ENCODE measurements at regions not wholly inside any gene's neighbourhood (a gene's known extent, or its start where the extent isn't known, plus 50 kb on each side); places are given as distances from the start of the nearest gene placed in this dataset.

DNA sequence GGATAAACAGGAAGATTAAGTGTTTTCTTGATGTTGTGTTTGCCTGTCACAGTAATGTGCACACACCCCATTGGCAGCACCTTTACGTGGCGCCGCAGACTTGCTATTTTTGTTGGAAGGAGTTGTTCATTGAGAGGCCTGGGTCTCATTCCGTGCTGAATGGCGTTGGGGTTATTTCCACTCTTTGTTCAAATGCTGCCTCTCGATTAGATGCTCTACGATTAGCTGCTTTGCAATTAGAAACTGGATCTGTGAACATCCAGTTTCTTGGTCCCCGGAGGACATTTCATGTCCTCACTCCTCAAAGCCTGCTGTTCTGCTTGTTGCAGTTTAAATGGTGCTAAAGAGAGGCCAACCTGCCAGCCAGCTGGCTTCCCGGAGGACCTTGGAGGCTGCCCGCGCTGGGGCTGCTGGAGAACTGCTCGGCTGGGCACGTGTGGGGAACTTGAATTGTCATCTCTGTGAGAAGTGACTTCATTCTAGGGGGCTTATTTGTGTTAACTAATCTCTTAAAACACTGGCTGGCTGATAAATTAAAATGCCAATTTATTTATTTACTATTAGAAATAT lies 117.4 kb upstream of the NABP1 start:
- no peak for DNase-seq
- Histone ChIP-seq H3K36me3 (replicated peaks; ENCODE audit: control insufficient read depth, insufficient read depth, low read length) (no peaks in the 10 kb centered on the region), H3K27me3 (ENCODE audit: control insufficient read depth, insufficient read depth, low read length) (0 out of 2 replicates have a peak, but pooled peaks cover 1% of the 10 kb centered on the region), H3K4me3 (ENCODE audit: insufficient read depth, low read depth, low read length) (no peak overlapping the region)

DNA sequence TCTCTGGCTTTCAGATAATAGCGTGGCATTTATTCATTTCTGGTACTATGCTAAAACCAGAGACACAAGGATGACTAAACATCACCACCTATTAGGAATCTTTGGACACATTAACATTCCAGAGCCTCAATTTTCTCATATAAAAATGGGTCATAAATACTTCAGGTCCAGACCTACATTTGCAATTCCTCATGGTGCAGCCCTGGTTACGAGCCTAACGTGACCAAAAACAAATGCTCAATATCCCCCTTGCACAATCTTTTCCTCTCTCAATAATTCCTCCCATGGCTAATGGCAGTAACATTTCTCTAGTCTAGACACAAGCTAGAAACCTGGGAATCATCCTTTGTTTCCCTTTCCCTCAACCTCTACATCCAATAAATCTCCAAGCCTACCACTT lies 112.8 kb upstream of the NABP1 start:
- Histone ChIP-seq H3K4me3 (ENCODE audit: insufficient read depth, low read depth, low read length) (no peak overlapping the region), H3K27me3 (ENCODE audit: control insufficient read depth, insufficient read depth, low read length) (0 out of 2 replicates have a peak, but pooled peaks cover 1% of the 10 kb centered on the region), H3K36me3 (replicated peaks; ENCODE audit: control insufficient read depth, insufficient read depth, low read length) (no peaks in the 10 kb centered on the region)
- no peak for DNase-seq

- Histone ChIP-seq H3K4me3 (ENCODE audit: insufficient read depth, low read depth, low read length) (no peak overlapping the region), H3K27me3 (ENCODE audit: control insufficient read depth, insufficient read depth, low read length) (0 out of 2 replicates have a peak, but pooled peaks cover 1% of the 10 kb centered on the region), H3K36me3 (replicated peaks; ENCODE audit: control insufficient read depth, insufficient read depth, low read length) (no peaks in the 10 kb centered on the region)
- DNase-seq: no peak
Observed at GRCh38 chr2:191565647-191566198, 112.2 kb upstream of the NABP1 start.

GRCh38 chr2:191566344-191566743 lies 111.6 kb upstream of the NABP1 start:
- Histone ChIP-seq H3K27me3 (ENCODE audit: control insufficient read depth, insufficient read depth, low read length) (0 out of 2 replicates have a peak, but pooled peaks cover 1% of the 10 kb centered on the region), H3K36me3 (replicated peaks; ENCODE audit: control insufficient read depth, insufficient read depth, low read length) (no peaks in the 10 kb centered on the region), H3K4me3 (ENCODE audit: insufficient read depth, low read depth, low read length) (no peak overlapping the region)
- peak; percentile 70 for DNase-seq

DNA sequence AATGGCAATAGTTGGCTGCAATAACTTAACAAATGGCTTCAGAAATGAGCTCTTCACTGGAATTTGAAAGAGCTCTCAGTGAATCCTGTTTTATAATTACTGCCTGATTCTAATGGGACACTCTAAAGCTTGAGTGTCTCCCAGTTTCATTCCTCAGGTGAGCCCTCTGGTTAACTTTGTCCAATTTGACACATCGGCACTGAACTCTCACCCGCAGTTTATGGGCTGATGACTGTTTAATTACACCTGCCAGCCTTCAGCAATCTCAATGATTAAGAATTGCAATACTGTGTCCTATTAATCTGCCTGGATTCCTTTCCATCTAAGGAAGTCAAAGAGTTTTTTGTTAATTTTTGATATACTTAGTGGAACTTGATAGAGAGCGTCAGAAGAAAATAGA lies 110.7 kb upstream of the NABP1 start:
- Histone ChIP-seq H3K27me3 (ENCODE audit: control insufficient read depth, insufficient read depth, low read length) (0 out of 2 replicates have a peak, but pooled peaks cover 1% of the 10 kb centered on the region), H3K36me3 (replicated peaks; ENCODE audit: control insufficient read depth, insufficient read depth, low read length) (no peaks in the 10 kb centered on the region), H3K4me3 (ENCODE audit: insufficient read depth, low read depth, low read length) (no peak overlapping the region)
- no peak for DNase-seq

- DNase-seq: peak; percentile 30
- Histone ChIP-seq H3K36me3 (replicated peaks; ENCODE audit: control insufficient read depth, insufficient read depth, low read length) (no peaks in the 10 kb centered on the region), H3K4me3 (ENCODE audit: insufficient read depth, low read depth, low read length) (no peak overlapping the region), H3K27me3 (ENCODE audit: control insufficient read depth, insufficient read depth, low read length) (no peaks in the 10 kb centered on the region)
Observed at GRCh38 chr2:191569025-191569424, 108.9 kb upstream of the NABP1 start.

DNA sequence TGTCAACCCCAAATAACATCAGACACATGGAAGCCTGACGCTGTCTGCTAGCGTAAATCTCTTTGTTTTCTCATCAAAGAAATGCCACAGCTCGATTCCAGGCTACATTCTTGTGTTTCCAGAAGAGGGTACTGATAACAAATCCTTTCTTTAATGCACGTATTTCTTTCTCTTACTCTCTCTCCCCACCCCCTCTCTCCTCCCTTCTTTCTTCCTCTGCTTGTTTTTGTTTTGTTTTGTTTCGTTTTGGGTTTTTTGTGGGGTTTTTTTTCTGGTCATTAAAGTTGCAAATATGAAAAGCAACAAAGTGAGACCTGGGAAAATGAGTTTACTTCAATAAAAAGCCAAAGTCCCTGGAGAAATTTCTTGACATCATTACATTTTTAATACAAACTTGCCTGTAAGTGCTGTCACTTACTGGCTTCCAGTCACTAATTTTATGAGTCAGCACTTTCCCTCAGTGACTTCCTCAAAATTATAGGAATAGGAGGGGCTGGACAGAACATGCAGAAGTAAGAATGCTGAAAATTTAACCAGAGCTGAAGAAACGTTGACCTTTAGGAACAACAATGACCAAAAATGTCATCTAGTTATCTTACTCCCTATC lies 106.7 kb upstream of the NABP1 start:
- no peak for DNase-seq
- no peak overlapping the region for H3K4me3 ChIP-seq (ENCODE audit: insufficient read depth, low read depth, low read length)

DNA sequence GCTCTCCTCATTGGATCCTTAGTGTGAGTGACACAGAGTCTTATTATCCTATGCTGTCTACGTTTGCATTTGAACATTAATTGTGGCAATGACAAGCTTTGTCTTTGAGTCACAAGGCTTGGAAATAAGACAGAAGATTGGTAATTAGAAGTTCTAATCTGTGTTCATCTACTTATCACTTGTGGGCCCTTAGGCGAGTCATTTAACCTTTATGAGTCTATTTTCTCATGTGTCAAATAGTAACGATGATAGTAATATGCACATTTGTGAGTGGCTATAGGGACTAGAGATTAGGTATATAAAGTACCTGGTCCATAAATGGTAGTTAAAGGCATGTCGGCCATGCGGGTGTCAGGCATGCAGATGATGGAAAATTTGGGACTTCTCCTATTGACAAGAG lies 105.6 kb upstream of the NABP1 start:
- Histone ChIP-seq H3K36me3 (replicated peaks; ENCODE audit: control insufficient read depth, insufficient read depth, low read length) (no peaks in the 10 kb centered on the region), H3K4me3 (ENCODE audit: insufficient read depth, low read depth, low read length) (no peak overlapping the region), H3K27me3 (ENCODE audit: control insufficient read depth, insufficient read depth, low read length) (no peaks in the 10 kb centered on the region)
- no peak for DNase-seq

More for the DNA sequence above, 106.7 kb upstream of the NABP1 start:
- no peaks in the 10 kb centered on the region for H3K27me3 ChIP-seq (ENCODE audit: control insufficient read depth, insufficient read depth, low read length)
- no peaks in the 10 kb centered on the region for H3K36me3 ChIP-seq (replicated peaks; ENCODE audit: control insufficient read depth, insufficient read depth, low read length)

DNA sequence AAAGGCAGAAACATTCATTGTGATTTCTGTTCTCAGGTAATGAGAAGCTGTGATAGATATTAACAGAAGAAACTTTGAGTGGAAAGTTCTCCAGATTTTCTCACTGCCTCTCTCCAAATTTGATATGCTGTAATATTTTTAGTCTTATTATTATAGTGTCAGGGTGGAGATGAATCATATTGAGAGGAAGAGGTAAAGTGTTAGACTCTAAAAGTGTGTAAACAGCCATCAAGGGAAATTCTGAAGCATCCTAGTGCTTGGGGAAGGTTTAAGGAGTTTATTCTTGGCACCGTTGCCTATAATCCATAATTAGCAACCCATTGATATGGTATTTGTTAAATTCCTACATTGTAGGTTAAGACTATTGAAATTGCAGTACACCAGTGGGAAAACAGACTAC lies 104.7 kb upstream of the NABP1 start:
- no peaks in the 10 kb centered on the region for H3K36me3 ChIP-seq (replicated peaks; ENCODE audit: control insufficient read depth, insufficient read depth, low read length)
- no peak overlapping the region for H3K4me3 ChIP-seq (ENCODE audit: insufficient read depth, low read depth, low read length)
- H3K27me3 ChIP-seq (ENCODE audit: control insufficient read depth, insufficient read depth, low read length): no peaks in the 10 kb centered on the region
- DNase-seq: no peak

DNA sequence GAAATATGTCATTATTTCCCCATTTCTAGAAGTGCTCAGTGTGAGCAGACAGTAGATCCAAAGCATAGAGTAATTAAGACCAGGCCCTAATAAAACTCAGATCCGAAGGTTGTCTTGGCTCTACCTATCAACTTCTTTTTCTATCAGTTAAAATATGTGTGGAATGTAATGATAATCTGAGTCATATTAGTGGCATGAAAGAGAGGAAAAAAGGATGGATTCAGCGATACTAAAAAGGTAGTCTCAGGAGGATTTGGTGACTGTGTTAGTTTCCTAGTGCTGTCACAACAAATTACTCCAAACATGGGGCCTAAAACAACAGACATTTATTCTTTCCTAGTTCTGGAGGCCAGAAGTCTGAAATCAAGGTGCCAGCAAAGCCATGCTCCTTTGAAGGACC lies 103.7 kb upstream of the NABP1 start:
- H3K27me3 ChIP-seq (ENCODE audit: control insufficient read depth, insufficient read depth, low read length): no peaks in the 10 kb centered on the region
- DNase-seq: no peak
- no peak overlapping the region for H3K4me3 ChIP-seq (ENCODE audit: insufficient read depth, low read depth, low read length)
- no peaks in the 10 kb centered on the region for H3K36me3 ChIP-seq (replicated peaks; ENCODE audit: control insufficient read depth, insufficient read depth, low read length)

DNA sequence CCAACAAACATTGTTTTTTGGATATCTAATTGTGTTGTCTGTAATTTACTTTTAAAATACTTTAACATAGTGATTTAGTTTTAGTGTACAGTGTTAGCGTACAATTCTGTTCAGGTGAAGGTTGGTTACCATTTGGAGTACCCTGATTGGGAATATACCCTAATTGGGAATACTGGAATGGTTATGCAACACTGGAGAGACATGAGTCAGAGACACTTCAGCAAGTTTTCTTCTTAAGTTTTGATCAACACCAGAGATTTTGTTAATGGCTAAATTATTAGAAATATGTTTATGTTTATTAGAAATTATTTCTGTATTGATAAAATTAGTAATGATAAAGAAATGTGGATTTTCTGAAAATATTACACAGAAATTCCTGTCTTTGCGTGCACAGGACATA lies 100.3 kb upstream of the NABP1 start:
- DNase-seq: no peak
- Histone ChIP-seq H3K4me3 (ENCODE audit: insufficient read depth, low read depth, low read length) (no peak overlapping the region), H3K27me3 (ENCODE audit: control insufficient read depth, insufficient read depth, low read length) (no peaks in the 10 kb centered on the region), H3K36me3 (replicated peaks; ENCODE audit: control insufficient read depth, insufficient read depth, low read length) (no peaks in the 10 kb centered on the region)

DNA sequence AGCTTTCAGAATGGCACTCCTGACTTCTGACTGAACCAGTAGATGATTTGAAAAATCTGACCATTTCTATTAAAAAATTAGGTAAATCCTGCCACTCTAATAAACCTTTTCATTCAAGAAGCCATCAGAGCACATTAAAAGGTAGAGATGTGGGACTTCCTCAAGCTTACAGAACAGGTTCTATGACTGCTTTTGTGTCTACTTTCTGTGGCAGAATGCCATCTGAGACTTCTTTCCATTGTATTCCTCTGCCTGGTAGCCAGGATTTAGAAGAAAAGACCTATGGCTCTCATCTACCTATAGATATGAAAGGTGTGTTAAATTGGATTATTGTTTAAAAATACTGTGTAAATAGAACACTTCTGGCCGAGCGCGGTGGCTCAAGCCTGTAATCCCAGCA lies 99.9 kb upstream of the NABP1 start:
- H3K27me3 ChIP-seq (ENCODE audit: control insufficient read depth, insufficient read depth, low read length): no peaks in the 10 kb centered on the region
- no peak for DNase-seq
- H3K4me3 ChIP-seq (ENCODE audit: insufficient read depth, low read depth, low read length): no peak overlapping the region
- H3K36me3 ChIP-seq (replicated peaks; ENCODE audit: control insufficient read depth, insufficient read depth, low read length): no peaks in the 10 kb centered on the region

- no peak for DNase-seq
- Histone ChIP-seq H3K27me3 (ENCODE audit: control insufficient read depth, insufficient read depth, low read length) (no peaks in the 10 kb centered on the region), H3K36me3 (replicated peaks; ENCODE audit: control insufficient read depth, insufficient read depth, low read length) (no peaks in the 10 kb centered on the region), H3K4me3 (ENCODE audit: insufficient read depth, low read depth, low read length) (no peak overlapping the region)
Observed at GRCh38 chr2:191580581-191580980, 97.4 kb upstream of the NABP1 start.

DNA sequence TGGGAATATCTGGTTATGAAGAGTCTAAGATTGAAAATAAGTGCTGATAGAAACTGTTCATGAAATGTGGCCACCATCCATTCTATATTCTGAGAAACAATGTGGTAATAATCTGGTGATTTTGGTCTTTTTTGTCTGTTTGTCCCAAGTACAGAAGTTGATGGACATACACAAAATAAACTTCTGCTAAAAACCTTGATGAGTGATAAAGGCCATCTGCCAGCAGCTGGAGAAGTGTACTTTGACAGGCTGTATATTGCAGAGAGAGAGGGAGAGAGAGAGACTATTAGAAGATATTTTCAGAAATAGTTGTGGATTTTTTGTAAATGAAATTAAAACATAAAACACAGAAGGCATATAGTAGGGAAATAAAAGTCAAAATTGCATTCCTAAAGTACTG lies 96.9 kb upstream of the NABP1 start:
- Histone ChIP-seq H3K36me3 (replicated peaks; ENCODE audit: control insufficient read depth, insufficient read depth, low read length) (no peaks in the 10 kb centered on the region), H3K4me3 (ENCODE audit: insufficient read depth, low read depth, low read length) (no peak overlapping the region), H3K27me3 (ENCODE audit: control insufficient read depth, insufficient read depth, low read length) (no peaks in the 10 kb centered on the region)
- DNase-seq: no peak

DNA sequence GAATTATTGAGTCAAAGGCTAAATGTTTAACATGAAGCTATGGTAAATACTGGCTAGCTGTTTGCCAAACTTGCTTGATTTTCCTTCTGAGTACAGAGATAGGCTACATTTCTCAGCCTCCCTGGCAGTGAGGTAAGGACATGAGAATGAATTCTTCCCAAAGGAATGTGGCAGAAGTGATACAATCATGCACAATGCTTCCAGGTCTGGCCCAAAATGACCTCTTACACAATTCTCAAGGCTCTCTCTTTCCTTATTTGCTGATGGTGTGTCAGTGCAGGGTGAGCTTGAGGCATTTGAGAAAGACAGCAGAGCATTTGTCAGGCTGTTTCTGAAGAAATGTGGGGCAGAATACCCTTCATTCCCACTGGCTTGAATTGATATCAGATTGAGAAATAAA lies 95.6 kb upstream of the NABP1 start:
- Histone ChIP-seq H3K4me3 (ENCODE audit: insufficient read depth, low read depth, low read length) (no peak overlapping the region), H3K36me3 (replicated peaks; ENCODE audit: control insufficient read depth, insufficient read depth, low read length) (no peaks in the 10 kb centered on the region)
- DNase-seq: no peak

More for the DNA sequence above, 95.6 kb upstream of the NABP1 start:
- no peaks in the 10 kb centered on the region for H3K27me3 ChIP-seq (ENCODE audit: control insufficient read depth, insufficient read depth, low read length)

All from H7 (cell line).